DND-41 (cell line): ENCODE measurements at regions not wholly inside any gene's neighbourhood (a gene's known extent, or its start where the extent isn't known, plus 50 kb on each side); places are given as distances from the start of the nearest gene placed in this dataset.
"Not testable (repeated sequence)": the region's sequence is repeated elsewhere in the genome, so short reads cannot be mapped to it uniquely, and the experiment has no call there.

Source experiments
- EZH2 ChIP-seq: IDR thresholded peaks from 3 replicates; pipeline ENCODE4 v1.6.1; 2012; ENCODE audit warnings: borderline replicate concordance, low read depth, mild to moderate bottlenecking, moderate library complexity, low read length, inconsistent platforms; ENCODE audit not compliant: severe bottlenecking
- TF ChIP-seq, protein P1 (sequence below): IDR thresholded peaks from 2 replicates; pipeline ENCODE4 v1.5.1; 2012; ENCODE audit warnings: borderline replicate concordance, low read length, moderate library complexity, mild to moderate bottlenecking; ENCODE audit not compliant: poor library complexity, severe bottlenecking; ENCODE audit errors: extremely low read depth

DNA sequence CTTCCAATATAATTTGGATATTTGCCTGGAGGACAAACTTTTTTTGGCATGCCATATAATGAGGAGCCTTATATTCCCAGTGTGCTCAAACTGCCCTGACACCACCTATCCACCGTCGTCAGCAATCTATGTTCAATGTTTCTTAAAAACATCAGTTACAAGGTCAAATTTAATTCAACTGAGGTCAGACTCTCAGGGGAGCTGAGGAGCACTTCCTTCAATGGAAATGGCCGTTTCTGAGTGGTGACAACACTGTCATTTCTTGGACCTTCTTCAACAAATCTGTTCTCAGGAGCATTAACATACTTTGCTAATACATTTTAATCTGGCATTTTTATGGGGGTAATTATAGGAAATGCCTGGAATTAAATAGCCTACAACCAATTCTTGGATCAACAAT lies 90.8 kb upstream of the FBXO28 start:
- TF ChIP-seq, protein P1, sequence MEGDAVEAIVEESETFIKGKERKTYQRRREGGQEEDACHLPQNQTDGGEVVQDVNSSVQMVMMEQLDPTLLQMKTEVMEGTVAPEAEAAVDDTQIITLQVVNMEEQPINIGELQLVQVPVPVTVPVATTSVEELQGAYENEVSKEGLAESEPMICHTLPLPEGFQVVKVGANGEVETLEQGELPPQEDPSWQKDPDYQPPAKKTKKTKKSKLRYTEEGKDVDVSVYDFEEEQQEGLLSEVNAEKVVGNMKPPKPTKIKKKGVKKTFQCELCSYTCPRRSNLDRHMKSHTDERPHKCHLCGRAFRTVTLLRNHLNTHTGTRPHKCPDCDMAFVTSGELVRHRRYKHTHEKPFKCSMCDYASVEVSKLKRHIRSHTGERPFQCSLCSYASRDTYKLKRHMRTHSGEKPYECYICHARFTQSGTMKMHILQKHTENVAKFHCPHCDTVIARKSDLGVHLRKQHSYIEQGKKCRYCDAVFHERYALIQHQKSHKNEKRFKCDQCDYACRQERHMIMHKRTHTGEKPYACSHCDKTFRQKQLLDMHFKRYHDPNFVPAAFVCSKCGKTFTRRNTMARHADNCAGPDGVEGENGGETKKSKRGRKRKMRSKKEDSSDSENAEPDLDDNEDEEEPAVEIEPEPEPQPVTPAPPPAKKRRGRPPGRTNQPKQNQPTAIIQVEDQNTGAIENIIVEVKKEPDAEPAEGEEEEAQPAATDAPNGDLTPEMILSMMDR, result not testable (repeated sequence)
- TF ChIP-seq EZH2, result not testable (repeated sequence)
